ENCODE measurements at regions not wholly inside any gene's neighbourhood (a gene's known extent, or its start where the extent isn't known, plus 50 kb on each side); places are given as distances from the start of the nearest gene placed in this dataset.

DNA sequence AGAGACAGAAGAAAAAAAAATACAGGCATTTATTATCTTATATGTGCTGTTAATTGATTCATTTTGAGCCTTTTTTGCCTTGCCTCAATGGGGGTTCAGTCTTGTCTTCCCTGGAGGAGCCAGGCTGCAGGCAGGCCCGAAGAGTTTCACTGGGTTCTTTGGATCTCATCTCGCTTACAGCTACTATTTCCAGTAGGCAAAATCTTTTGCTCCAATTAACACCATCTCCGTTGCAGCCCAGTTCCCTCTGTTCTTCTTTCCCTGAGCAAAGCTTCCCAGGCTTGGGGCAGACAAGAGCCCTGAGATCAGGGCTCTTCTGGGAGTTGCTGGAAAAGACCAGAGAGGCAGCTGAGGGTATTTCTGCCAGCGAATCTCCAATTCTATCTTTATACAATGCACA, 168.8 kb upstream of the CELF4 start:
- Histone ChIP-seq H3K27ac (ENCODE audit: low read depth, low read length) (no peak overlapping the region), H3K27me3 (ENCODE audit: insufficient read depth, low read length) (no peaks in the 10 kb centered on the region), H3K36me3 (ENCODE audit: insufficient read depth, low read length) (no peaks in the 10 kb centered on the region), H3K9me3 (ENCODE audit: control insufficient read depth in 1 of 2, low read length in 2 of 2) (no peaks in the 10 kb centered on the region), H3K4me1 (ENCODE audit: insufficient read depth, low read length) (no peaks in the 10 kb centered on the region), H3K4me3 (ENCODE audit: low read length in 2 of 2) (no peak overlapping the region)
- CTCF ChIA-PET (ENCODE audit: partially characterized antibody) = no interaction called here
- POLR2A ChIA-PET (ENCODE audit: partially characterized antibody) = no interaction called here
- intact Hi-C loops (cut with micrococcal nuclease) = no loop called here
- no peaks in the 10 kb centered on the region for H3K27me3 Mint-ChIP-seq
- no peaks in the 10 kb centered on the region for H3K4me1 Mint-ChIP-seq
- H3K36me3 Mint-ChIP-seq = no peaks in the 10 kb centered on the region
- no peaks in the 10 kb centered on the region for H3K9me3 Mint-ChIP-seq
- no peak for DNase-seq
- H3K4me3 Mint-ChIP-seq = no peak overlapping the region
- no peak overlapping the region for H3K27ac Mint-ChIP-seq

- no peaks in the 10 kb centered on the region for H3K9me3 Mint-ChIP-seq
- no peak for DNase-seq
These were observed 164.1 kb upstream of the CELF4 start for GRCh38 chr18:37729716-37730115.

DNA sequence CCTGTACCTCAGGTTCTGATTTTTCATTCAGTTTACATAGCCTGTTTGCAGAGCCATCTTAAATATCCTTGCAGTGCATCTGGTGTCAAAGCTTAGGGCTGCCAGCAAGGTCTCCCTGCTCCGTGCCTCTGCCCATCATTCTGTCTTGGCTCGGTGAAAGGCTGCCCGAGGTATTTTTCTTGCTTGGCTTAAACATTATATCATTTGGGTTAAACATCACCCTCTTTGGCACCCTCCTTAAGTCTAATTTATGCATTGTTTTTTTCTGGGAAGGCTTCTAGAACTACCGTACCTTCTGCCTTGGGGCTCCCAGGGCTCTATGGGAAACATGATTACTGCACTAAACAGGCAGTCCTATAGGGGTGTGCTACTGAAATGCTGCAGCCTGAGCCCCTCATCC, 158.6 kb upstream of the CELF4 start:
- intact Hi-C loops (cut with micrococcal nuclease) = no loop called here
- H3K4me3 ChIP-seq (ENCODE audit: low read length in 2 of 2) = no peak overlapping the region
- H3K27me3 Mint-ChIP-seq = peaks cover 0 to 2% of the 10 kb centered on the region in 2 donors
- H3K27ac Mint-ChIP-seq = no peak overlapping the region
- H3K9me3 Mint-ChIP-seq = peaks cover 0 to 5% (median 1%) of the 10 kb centered on the region in 8 donors
- no peaks in the 10 kb centered on the region for H3K36me3 Mint-ChIP-seq
- ChIA-PET CTCF (ENCODE audit: partially characterized antibody) (no interaction called here), POLR2A (ENCODE audit: partially characterized antibody) (no interaction called here)
- no peaks in the 10 kb centered on the region for H3K27me3 ChIP-seq (ENCODE audit: insufficient read depth, low read length)
- no peak overlapping the region for H3K27ac ChIP-seq (ENCODE audit: low read depth, low read length)
- H3K36me3 ChIP-seq (ENCODE audit: insufficient read depth, low read length) = no peaks in the 10 kb centered on the region
- no peaks in the 10 kb centered on the region for H3K4me1 Mint-ChIP-seq
- H3K4me1 ChIP-seq (ENCODE audit: insufficient read depth, low read length) = no peaks in the 10 kb centered on the region
- no peaks in the 10 kb centered on the region for H3K9me3 ChIP-seq (ENCODE audit: control insufficient read depth in 1 of 2, low read length in 2 of 2)
- no peak for DNase-seq
- H3K4me3 Mint-ChIP-seq = no peak overlapping the region

More at GRCh38 chr18:37729716-37730115, 164.1 kb upstream of the CELF4 start:
- no peaks in the 10 kb centered on the region for H3K27me3 ChIP-seq (ENCODE audit: insufficient read depth, low read length)
- intact Hi-C loops (cut with micrococcal nuclease) = no loop called here
- no peak overlapping the region for H3K27ac ChIP-seq (ENCODE audit: low read depth, low read length)
- no peaks in the 10 kb centered on the region for H3K4me1 ChIP-seq (ENCODE audit: insufficient read depth, low read length)
- no peaks in the 10 kb centered on the region for H3K9me3 ChIP-seq (ENCODE audit: control insufficient read depth in 1 of 2, low read length in 2 of 2)
- ChIA-PET POLR2A (ENCODE audit: partially characterized antibody) (no interaction called here), CTCF (ENCODE audit: partially characterized antibody) (no interaction called here)
- no peak overlapping the region for H3K4me3 ChIP-seq (ENCODE audit: low read length in 2 of 2)
- H3K27me3 Mint-ChIP-seq = no peaks in the 10 kb centered on the region
- no peak overlapping the region for H3K27ac Mint-ChIP-seq
- no peaks in the 10 kb centered on the region for H3K36me3 ChIP-seq (ENCODE audit: insufficient read depth, low read length)
- no peak overlapping the region for H3K4me3 Mint-ChIP-seq
- H3K36me3 Mint-ChIP-seq = no peaks in the 10 kb centered on the region
- no peaks in the 10 kb centered on the region for H3K4me1 Mint-ChIP-seq

- Histone ChIP-seq H3K9me3 (ENCODE audit: control insufficient read depth in 1 of 2, low read length in 2 of 2) (no peaks in the 10 kb centered on the region), H3K27me3 (ENCODE audit: insufficient read depth, low read length) (no peaks in the 10 kb centered on the region), H3K27ac (ENCODE audit: low read depth, low read length) (no peak overlapping the region), H3K4me3 (ENCODE audit: low read length in 2 of 2) (no peak overlapping the region), H3K4me1 (ENCODE audit: insufficient read depth, low read length) (no peaks in the 10 kb centered on the region), H3K36me3 (ENCODE audit: insufficient read depth, low read length) (no peaks in the 10 kb centered on the region)
- intact Hi-C loops (cut with micrococcal nuclease) = no loop called here
- CTCF ChIA-PET (ENCODE audit: partially characterized antibody) = no interaction called here
- Mint-ChIP-seq H3K9me3 (peaks cover 0 to 5% (median 2%) of the 10 kb centered on the region in 8 donors), H3K27me3 (peaks cover 0 to 2% of the 10 kb centered on the region in 2 donors), H3K4me1 (no peaks in the 10 kb centered on the region), H3K27ac (no peak overlapping the region), H3K36me3 (no peaks in the 10 kb centered on the region), H3K4me3 (no peak overlapping the region)
- no peak for DNase-seq
- POLR2A ChIA-PET (ENCODE audit: partially characterized antibody) = no interaction called here
These were observed 156.2 kb upstream of the CELF4 start for GRCh38 chr18:37721544-37722522.

GRCh38 chr18:37720663-37721062, 155.1 kb upstream of the CELF4 start:
- Mint-ChIP-seq H3K27me3 (peaks cover 0 to 2% of the 10 kb centered on the region in 2 donors), H3K4me3 (no peak overlapping the region), H3K36me3 (no peaks in the 10 kb centered on the region), H3K9me3 (peaks cover 0 to 5% (median 2%) of the 10 kb centered on the region in 8 donors), H3K4me1 (no peaks in the 10 kb centered on the region), H3K27ac (no peak overlapping the region)
- no peaks in the 10 kb centered on the region for H3K9me3 ChIP-seq (ENCODE audit: control insufficient read depth in 1 of 2, low read length in 2 of 2)
- ChIA-PET POLR2A (ENCODE audit: partially characterized antibody) (no interaction called here), CTCF (ENCODE audit: partially characterized antibody) (no interaction called here)
- H3K4me1 ChIP-seq (ENCODE audit: insufficient read depth, low read length) = no peaks in the 10 kb centered on the region
- H3K27ac ChIP-seq (ENCODE audit: low read depth, low read length) = no peak overlapping the region
- DNase-seq = no peak
- no peaks in the 10 kb centered on the region for H3K27me3 ChIP-seq (ENCODE audit: insufficient read depth, low read length)
- intact Hi-C loops (cut with micrococcal nuclease) = no loop called here
- H3K36me3 ChIP-seq (ENCODE audit: insufficient read depth, low read length) = no peaks in the 10 kb centered on the region
- H3K4me3 ChIP-seq (ENCODE audit: low read length in 2 of 2) = no peak overlapping the region

GRCh38 chr18:37717656-37718055, 152.1 kb upstream of the CELF4 start:
- POLR2A ChIA-PET (ENCODE audit: partially characterized antibody) = no interaction called here
- no peak overlapping the region for H3K27ac Mint-ChIP-seq
- no peaks in the 10 kb centered on the region for H3K4me1 Mint-ChIP-seq
- Histone ChIP-seq H3K27ac (ENCODE audit: low read depth, low read length) (no peak overlapping the region), H3K4me1 (ENCODE audit: insufficient read depth, low read length) (no peaks in the 10 kb centered on the region), H3K36me3 (ENCODE audit: insufficient read depth, low read length) (no peaks in the 10 kb centered on the region), H3K27me3 (ENCODE audit: insufficient read depth, low read length) (no peaks in the 10 kb centered on the region), H3K9me3 (ENCODE audit: control insufficient read depth in 1 of 2, low read length in 2 of 2) (no peaks in the 10 kb centered on the region), H3K4me3 (ENCODE audit: low read length in 2 of 2) (no peak overlapping the region)
- CTCF ChIA-PET (ENCODE audit: partially characterized antibody) = no interaction called here
- no peak overlapping the region for H3K4me3 Mint-ChIP-seq
- DNase-seq = no peak
- H3K27me3 Mint-ChIP-seq = no peaks in the 10 kb centered on the region
- H3K9me3 Mint-ChIP-seq = peaks cover 0 to 4% (median 0%) of the 10 kb centered on the region in 8 donors
- intact Hi-C loops (cut with micrococcal nuclease) = no loop called here
- no peaks in the 10 kb centered on the region for H3K36me3 Mint-ChIP-seq

GRCh38 chr18:37717098-37717497, 151.5 kb upstream of the CELF4 start:
- no peaks in the 10 kb centered on the region for H3K27me3 Mint-ChIP-seq
- Histone ChIP-seq H3K4me1 (ENCODE audit: insufficient read depth, low read length) (no peaks in the 10 kb centered on the region), H3K27me3 (ENCODE audit: insufficient read depth, low read length) (no peaks in the 10 kb centered on the region), H3K27ac (ENCODE audit: low read depth, low read length) (no peak overlapping the region), H3K36me3 (ENCODE audit: insufficient read depth, low read length) (no peaks in the 10 kb centered on the region), H3K4me3 (ENCODE audit: low read length in 2 of 2) (no peak overlapping the region), H3K9me3 (ENCODE audit: control insufficient read depth in 1 of 2, low read length in 2 of 2) (no peaks in the 10 kb centered on the region)
- CTCF ChIA-PET (ENCODE audit: partially characterized antibody) = no interaction called here
- intact Hi-C loops (cut with micrococcal nuclease) = no loop called here
- H3K9me3 Mint-ChIP-seq = peaks cover 0 to 4% (median 0%) of the 10 kb centered on the region in 8 donors
- H3K4me3 Mint-ChIP-seq = no peak overlapping the region
- H3K4me1 Mint-ChIP-seq = no peaks in the 10 kb centered on the region
- no peak for DNase-seq
- no peaks in the 10 kb centered on the region for H3K36me3 Mint-ChIP-seq
- no peak overlapping the region for H3K27ac Mint-ChIP-seq
- POLR2A ChIA-PET (ENCODE audit: partially characterized antibody) = no interaction called here

All from CD4-positive, alpha-beta memory T cell (primary cell).